Ishikawa (cell line): ENCODE measurements at regions not wholly inside any gene's neighbourhood (a gene's known extent, or its start where the extent isn't known, plus 50 kb on each side); places are given as distances from the start of the nearest gene placed in this dataset.

Experiments used
- EGR1 ChIP-seq: IDR thresholded peaks from 2 replicates; pipeline ENCODE4 v1.6.1; 2012
- MAX ChIP-seq: IDR thresholded peaks from 2 replicates; pipeline ENCODE4 v1.6.1; 2012
- TCF12 ChIP-seq: IDR thresholded peaks from 2 replicates; pipeline ENCODE4 v1.6.1; 2012; ENCODE audit warnings: low read depth
- TF ChIP-seq, protein P1 (sequence below): IDR thresholded peaks from 2 replicates; pipeline ENCODE4 v1.6.1; 2012; ENCODE audit warnings: low read depth, mild to moderate bottlenecking

- TF ChIP-seq, protein P1, sequence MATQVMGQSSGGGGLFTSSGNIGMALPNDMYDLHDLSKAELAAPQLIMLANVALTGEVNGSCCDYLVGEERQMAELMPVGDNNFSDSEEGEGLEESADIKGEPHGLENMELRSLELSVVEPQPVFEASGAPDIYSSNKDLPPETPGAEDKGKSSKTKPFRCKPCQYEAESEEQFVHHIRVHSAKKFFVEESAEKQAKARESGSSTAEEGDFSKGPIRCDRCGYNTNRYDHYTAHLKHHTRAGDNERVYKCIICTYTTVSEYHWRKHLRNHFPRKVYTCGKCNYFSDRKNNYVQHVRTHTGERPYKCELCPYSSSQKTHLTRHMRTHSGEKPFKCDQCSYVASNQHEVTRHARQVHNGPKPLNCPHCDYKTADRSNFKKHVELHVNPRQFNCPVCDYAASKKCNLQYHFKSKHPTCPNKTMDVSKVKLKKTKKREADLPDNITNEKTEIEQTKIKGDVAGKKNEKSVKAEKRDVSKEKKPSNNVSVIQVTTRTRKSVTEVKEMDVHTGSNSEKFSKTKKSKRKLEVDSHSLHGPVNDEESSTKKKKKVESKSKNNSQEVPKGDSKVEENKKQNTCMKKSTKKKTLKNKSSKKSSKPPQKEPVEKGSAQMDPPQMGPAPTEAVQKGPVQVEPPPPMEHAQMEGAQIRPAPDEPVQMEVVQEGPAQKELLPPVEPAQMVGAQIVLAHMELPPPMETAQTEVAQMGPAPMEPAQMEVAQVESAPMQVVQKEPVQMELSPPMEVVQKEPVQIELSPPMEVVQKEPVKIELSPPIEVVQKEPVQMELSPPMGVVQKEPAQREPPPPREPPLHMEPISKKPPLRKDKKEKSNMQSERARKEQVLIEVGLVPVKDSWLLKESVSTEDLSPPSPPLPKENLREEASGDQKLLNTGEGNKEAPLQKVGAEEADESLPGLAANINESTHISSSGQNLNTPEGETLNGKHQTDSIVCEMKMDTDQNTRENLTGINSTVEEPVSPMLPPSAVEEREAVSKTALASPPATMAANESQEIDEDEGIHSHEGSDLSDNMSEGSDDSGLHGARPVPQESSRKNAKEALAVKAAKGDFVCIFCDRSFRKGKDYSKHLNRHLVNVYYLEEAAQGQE, result no peak
- no peak for TF ChIP-seq EGR1
- TF ChIP-seq MAX, result no peak
- TF ChIP-seq TCF12, result no peak
These were observed 106.7 kb downstream of the MIS18A start for GRCh38 chr21:32172106-32172505.
